ENCODE measurements at regions not wholly inside any gene's neighbourhood (a gene's known extent, or its start where the extent isn't known, plus 50 kb on each side); places are given as distances from the start of the nearest gene placed in this dataset.

GRCh38 chr3:82114589-82114988, 353.1 kb upstream of the GBE1 start:
- TF ChIP-seq PATZ1 (CRISPR knock-in tag; IDR thresholded peaks at IDR 0.05; ENCODE audit: borderline replicate concordance) (no peak), CSDC2 (CRISPR knock-in tag; IDR thresholded peaks at IDR 0.05) (no peak), GLIS3 (CRISPR knock-in tag; IDR thresholded peaks at IDR 0.05) (no peak), OSR1 (CRISPR knock-in tag; IDR thresholded peaks at IDR 0.05) (no peak), ZC3H10 (CRISPR knock-in tag; IDR thresholded peaks at IDR 0.05) (no peak), ZFP3 (CRISPR knock-in tag; IDR thresholded peaks at IDR 0.05) (no peak), ARNTL (CRISPR knock-in tag; IDR thresholded peaks at IDR 0.05; ENCODE audit: borderline replicate concordance, low read depth) (no peak), ZNF8 (CRISPR knock-in tag; IDR thresholded peaks at IDR 0.05) (no peak), CREB5 (CRISPR knock-in tag; IDR thresholded peaks at IDR 0.05; ENCODE audit: low read depth) (no peak), ISL1 (CRISPR knock-in tag; IDR thresholded peaks at IDR 0.05) (no peak), ESRRG (CRISPR knock-in tag; IDR thresholded peaks at IDR 0.05) (no peak), TCF4 (CRISPR knock-in tag; IDR thresholded peaks at IDR 0.05; ENCODE audit: borderline replicate concordance) (no peak), POU6F1 (CRISPR knock-in tag; IDR thresholded peaks at IDR 0.05; ENCODE audit: borderline replicate concordance, low read depth) (no peak), ZFP30 (CRISPR knock-in tag; IDR thresholded peaks at IDR 0.05) (no peak)
